ENCODE measurements at regions not wholly inside any gene's neighbourhood (a gene's known extent, or its start where the extent isn't known, plus 50 kb on each side); places are given as distances from the start of the nearest gene placed in this dataset.

- no peak for FAIRE-seq
- H3K79me2 ChIP-seq (ENCODE audit: control insufficient read depth in 1 of 2, insufficient read depth in 2 of 2, low read length in 2 of 2), result no peaks in the 10 kb centered on the region
- no peak overlapping the region for H2AK5ac ChIP-seq (ENCODE audit: low read depth, low read length)
- H4K5ac ChIP-seq (ENCODE audit: insufficient read length, low read depth, low read length), result no peak overlapping the region
- no peak overlapping the region for H2BK5ac ChIP-seq (ENCODE audit: low read depth, low read length)
- H2BK120ac ChIP-seq (replicated peaks; ENCODE audit: low read depth, low read length), result no peak overlapping the region
- TF ChIP-seq TAF7 (optimal IDR thresholded peaks at IDR 0.05; ENCODE audit: borderline replicate concordance, low read depth, low read length), result no peak
- TF ChIP-seq JUN (IDR thresholded peaks at IDR 0.05; ENCODE audit: low read depth, low read length), result no peak
- TF ChIP-seq HDAC6 (IDR thresholded peaks at IDR 0.05; ENCODE audit: low read depth, low read length), result no peak
- TF ChIP-seq SP4 (IDR thresholded peaks at IDR 0.05; ENCODE audit: low read length), result no peak
- TF ChIP-seq USF2 (IDR thresholded peaks at IDR 0.05; ENCODE audit: low read length), result no peak
- TF ChIP-seq EP300 (IDR thresholded peaks at IDR 0.05; ENCODE audit: borderline replicate concordance in 1 of 2, low read depth in 2 of 2, low read length in 2 of 2), result no peak
- no peak for TF ChIP-seq NANOG (IDR thresholded peaks at IDR 0.05; ENCODE audit: insufficient read depth, low read depth, low read length, poor library complexity, severe bottlenecking)
- no peak for TF ChIP-seq CBX5 (IDR thresholded peaks at IDR 0.05; ENCODE audit: low read depth, low read length)
- no peaks in the 10 kb centered on the region for H3K36me3 ChIP-seq (ENCODE audit: control insufficient read depth in 2 of 4, insufficient read depth in 4 of 4, low read length in 3 of 4)
- no peaks in the 10 kb centered on the region for H4K20me1 ChIP-seq (replicated peaks in 1 of 2; ENCODE audit: control insufficient read depth in 1 of 2, insufficient read depth in 2 of 2, low read length in 2 of 2)
- no peaks in the 10 kb centered on the region for H3K27me3 ChIP-seq (replicated peaks in 1 of 4; ENCODE audit: control insufficient read depth in 3 of 4, extremely low read depth in 1 of 4, insufficient read depth in 3 of 4, low read length in 3 of 4)
- H3K4ac ChIP-seq (replicated peaks; ENCODE audit: insufficient read length, low read depth, low read length), result no peak overlapping the region
- no peaks in the 10 kb centered on the region; a peak in 1 of 4 replicates for H3K9me3 ChIP-seq (ENCODE audit: insufficient read depth in 2 of 2, low read depth in 1 of 2, low read length in 1 of 2)
- no peaks in the 10 kb centered on the region for H3K4me1 ChIP-seq (replicated peaks in 1 of 4; ENCODE audit: control insufficient read depth in 3 of 4, insufficient read depth in 4 of 4, low read length in 3 of 4)
- no peak overlapping the region for H3K23ac ChIP-seq (ENCODE audit: insufficient read length)
- H4K91ac ChIP-seq (replicated peaks; ENCODE audit: insufficient read length, low read length), result no peak overlapping the region
- no peak overlapping the region for H3K4me3 ChIP-seq (ENCODE audit: extremely low read depth in 1 of 4, insufficient read depth in 2 of 4, low read depth in 3 of 4, low read length in 4 of 4)
- POLR2A ChIA-PET (ENCODE audit: partially characterized antibody), result no interaction called here
- CTCF ChIA-PET (ENCODE audit: partially characterized antibody), result interaction anchor here (1.6 kb wide), 1 partner anchor 8 kb away, joined by 5 read pairs; no protein-coding TSS in a partner anchor
- no peak overlapping the region for H3K14ac ChIP-seq (ENCODE audit: insufficient read length)
- no peaks in the 10 kb centered on the region for H3K23me2 ChIP-seq (ENCODE audit: low read depth, low read length)
- H3K79me1 ChIP-seq (ENCODE audit: low read depth, low read length), result no peaks in the 10 kb centered on the region
- no peak overlapping the region for H3K9ac ChIP-seq (replicated peaks in 1 of 4; ENCODE audit: extremely low read depth in 1 of 4, low read depth in 3 of 4, low read length in 3 of 4)
- no peak overlapping the region for H3K27ac ChIP-seq (ENCODE audit: low read depth, low read length)
- no peak overlapping the region for H4K8ac ChIP-seq (ENCODE audit: extremely low read depth, insufficient read depth, low read length)
- H2BK20ac ChIP-seq (ENCODE audit: low read length), result no peak overlapping the region
- H2BK12ac ChIP-seq (ENCODE audit: low read depth, low read length), result no peak overlapping the region
- no peak overlapping the region for H3K18ac ChIP-seq (ENCODE audit: extremely low read depth, low read length)
- no peak overlapping the region for H2BK15ac ChIP-seq (ENCODE audit: low read length)
- H3K56ac ChIP-seq (replicated peaks; ENCODE audit: insufficient read length, low read depth, low read length), result no peak overlapping the region
- no peak overlapping the region for H2AFZ ChIP-seq (ENCODE audit: low read length)
- no peak for DNase-seq (ENCODE audit: low read depth in 1 of 2, low spot score in 2 of 2)
- H3K4me2 ChIP-seq (ENCODE audit: insufficient read depth in 1 of 2, low read depth in 2 of 2, low read length in 2 of 2), result no peak overlapping the region
- 83% methylated on average over 4 of the region's 4 CpGs; no CpG with 5 or more reads in 1 of the 2 experiments for WGBS, 2 experiments (ENCODE audit: extremely low coverage in 1 of 2, insufficient coverage in 1 of 2, insufficient read length in 1 of 2, insufficient replicate concordance in 2 of 2, low coverage in 1 of 2, low lambda C conversion rate in 2 of 2, missing lambda C conversion rate in 1 of 2)
Measured at GRCh38 chr9:30928045-30928444, 1456.4 kb upstream of the ACO1 start.
